ENCODE measurements at regions not wholly inside any gene's neighbourhood (a gene's known extent, or its start where the extent isn't known, plus 50 kb on each side); places are given as distances from the start of the nearest gene placed in this dataset.

- TF ChIP-seq REST (IDR thresholded peaks at IDR 0.05; ENCODE audit: low read depth) = no peak
These were observed 510.6 kb upstream of the RAG2 start (continued) for GRCh38 chr11:37108436-37109285.

- intact Hi-C loops (cut with micrococcal nuclease) = no loop called here
- no peak overlapping the region for H3K4me2 ChIP-seq (ENCODE audit: low read length)
- ChIA-PET RAD21 (ENCODE audit: low non-redundant PET in 1 of 2, low total read pairs in 2 of 2, uncharacterized antibody in 2 of 2, unreplicated experiment in 2 of 2) (no interaction called here), POLR2A (no interaction called here), CTCF (no interaction called here)
- no peaks in the 10 kb centered on the region for H3K9me2 ChIP-seq (ENCODE audit: insufficient read depth)
- H3K4me1 ChIP-seq (ENCODE audit: control insufficient read depth in 1 of 2, insufficient read depth in 2 of 2, low read length in 2 of 2) = no peaks in the 10 kb centered on the region
- no peak overlapping the region for H3K27ac ChIP-seq (ENCODE audit: low read depth, low read length)
- no peak overlapping the region for H3K4me3 ChIP-seq (replicated peaks in 1 of 2; ENCODE audit: low read depth in 1 of 2, low read length in 2 of 2)
- H3K79me2 ChIP-seq (ENCODE audit: insufficient read depth, low read length) = no peaks in the 10 kb centered on the region
- BruUV-seq (replicated peaks) = no TSS peak
- DNase-seq (ENCODE audit: low read depth, low spot score) = no peak
- H3K27me3 ChIP-seq (ENCODE audit: insufficient read depth, low read length) = no peaks in the 10 kb centered on the region
- H2AFZ ChIP-seq (ENCODE audit: low read depth, low read length, poor library complexity, severe bottlenecking) = no peak overlapping the region
- no peak for ATAC-seq
- peaks cover 4 to 22% of the 10 kb centered on the region in 2 experiments; a peak in 2 of 4 replicates for H3K9me3 ChIP-seq (ENCODE audit: control insufficient read depth in 1 of 2, insufficient read depth in 1 of 2, low read depth in 1 of 2, low read length in 2 of 2)
- no peak for TF ChIP-seq EGR1 (IDR thresholded peaks at IDR 0.05; ENCODE audit: low read depth)
- no peak for TF ChIP-seq CTCF (IDR thresholded peaks at IDR 0.05 in 2 of 3, conservative IDR thresholded peaks at IDR 0.05 in 1 of 3; ENCODE audit: borderline replicate concordance in 1 of 3, insufficient read depth in 1 of 3, low read depth in 2 of 3, low read length in 2 of 3)
- TF ChIP-seq REST (IDR thresholded peaks at IDR 0.05; ENCODE audit: low read depth) = no peak
- TF ChIP-seq POLR2A (IDR thresholded peaks at IDR 0.05; ENCODE audit: borderline replicate concordance, extremely low read depth, insufficient read depth, insufficient read length) = no peak
- no peak for TF ChIP-seq SRF (IDR thresholded peaks at IDR 0.05; ENCODE audit: low read depth)
- TF ChIP-seq POLR2AphosphoS5 (IDR thresholded peaks at IDR 0.05; ENCODE audit: low read depth, low read length) = no peak
- TF ChIP-seq ELF1 (IDR thresholded peaks at IDR 0.05; ENCODE audit: borderline replicate concordance, low read depth) = no peak
- no peak for TF ChIP-seq ZNF274 (IDR thresholded peaks at IDR 0.05; ENCODE audit: low read depth, low read length)
- TF ChIP-seq FOSL1 (IDR thresholded peaks at IDR 0.05; ENCODE audit: low read depth) = no peak
- no peak for TF ChIP-seq ZFX (IDR thresholded peaks at IDR 0.05)
- H3K36me3 ChIP-seq (ENCODE audit: control insufficient read depth in 1 of 2, insufficient read depth in 2 of 2, low read length in 2 of 2) = no peaks in the 10 kb centered on the region
- no peak overlapping the region for H3K9ac ChIP-seq (ENCODE audit: low read length)
- no peaks in the 10 kb centered on the region for H4K20me1 ChIP-seq (ENCODE audit: insufficient read depth)
These were observed 509.8 kb upstream of the RAG2 start for GRCh38 chr11:37107831-37108230.
